ENCODE measurements at regions not wholly inside any gene's neighbourhood (a gene's known extent, or its start where the extent isn't known, plus 50 kb on each side); places are given as distances from the start of the nearest gene placed in this dataset.

DNA sequence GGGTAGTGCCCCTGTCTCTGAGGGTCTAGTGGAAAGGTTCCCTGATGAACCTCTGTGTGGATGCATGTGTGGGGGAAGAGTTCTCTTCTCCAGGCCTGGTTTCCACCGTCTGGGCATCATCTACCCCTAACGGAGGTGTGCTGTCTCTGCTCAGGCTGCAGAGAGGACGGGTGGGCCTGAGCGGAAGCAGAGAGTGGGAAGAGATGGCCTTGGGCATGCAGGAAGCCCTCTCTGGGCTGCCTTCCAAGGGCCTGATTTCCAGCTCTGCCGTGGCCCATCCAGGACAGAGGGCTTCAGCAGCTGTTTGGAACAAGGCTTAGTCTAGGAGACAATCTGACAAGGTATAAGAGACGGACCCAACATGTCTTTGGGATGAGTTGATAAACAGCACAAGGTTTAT, 220.1 kb upstream of the DTNBP1 start:
- H3K9ac ChIP-seq (ENCODE audit: low read length) = no peak overlapping the region
- H3K23ac ChIP-seq (ENCODE audit: low read length in 2 of 2) = no peak overlapping the region
- H3K4me1 ChIP-seq (ENCODE audit: control insufficient read depth, insufficient read depth, low read depth, low read length) = no peaks in the 10 kb centered on the region
- peak overlapping the region; percentile 35 to 52 for H3K4ac ChIP-seq (ENCODE audit: low read depth in 1 of 2, low read length in 2 of 2)
- H3K27me3 ChIP-seq (ENCODE audit: control insufficient read depth in 1 of 2, insufficient read depth in 1 of 2, low read length in 2 of 2) = no peaks in the 10 kb centered on the region
- peak overlapping the region; percentile 93 for H4K8ac ChIP-seq (ENCODE audit: low read length)
- H2BK5ac ChIP-seq (ENCODE audit: low read depth, low read length, poor library complexity, severe bottlenecking) = no peak overlapping the region
- no peaks in the 10 kb centered on the region for H3K9me3 ChIP-seq (ENCODE audit: control insufficient read depth, low read length)
- no peaks in the 10 kb centered on the region for H3K36me3 ChIP-seq (ENCODE audit: control insufficient read depth in 1 of 2, insufficient read depth in 2 of 2, low read depth in 1 of 2, low read length in 2 of 2)
- no peak overlapping the region for H2AFZ ChIP-seq (ENCODE audit: low read depth, low read length)
- H2BK120ac ChIP-seq (ENCODE audit: low read depth, low read length) = no peak overlapping the region
- H2BK12ac ChIP-seq (ENCODE audit: low read length in 2 of 2) = peak overlapping the region; percentile 91 to 99
- no peaks in the 10 kb centered on the region for H3K79me1 ChIP-seq (replicated peaks; ENCODE audit: low read length, poor library complexity, severe bottlenecking)
- peak overlapping the region; percentile 39 for H2BK15ac ChIP-seq (ENCODE audit: low read depth, poor library complexity, severe bottlenecking)
- DNase-seq = no peak
- H3K27ac ChIP-seq (ENCODE audit: low read length, poor library complexity, severe bottlenecking) = no peak overlapping the region
- H3K14ac ChIP-seq (ENCODE audit: low read length in 2 of 2) = no peak overlapping the region
- H3K4me2 ChIP-seq (ENCODE audit: low read length, poor library complexity, severe bottlenecking) = no peak overlapping the region
- H3K18ac ChIP-seq (ENCODE audit: low read depth in 1 of 2, low read length in 2 of 2) = peak overlapping the region; percentile 67 to 77
- no peak overlapping the region for H3K4me3 ChIP-seq (ENCODE audit: insufficient read depth in 1 of 2, low read depth in 1 of 2, low read length in 2 of 2)
- H4K91ac ChIP-seq (ENCODE audit: low read length) = peak overlapping the region; percentile 57
- H2AK5ac ChIP-seq (ENCODE audit: low read length, severe bottlenecking) = no peak overlapping the region
- 95% methylated on average over 4 of the region's 6 CpGs for WGBS

DNA sequence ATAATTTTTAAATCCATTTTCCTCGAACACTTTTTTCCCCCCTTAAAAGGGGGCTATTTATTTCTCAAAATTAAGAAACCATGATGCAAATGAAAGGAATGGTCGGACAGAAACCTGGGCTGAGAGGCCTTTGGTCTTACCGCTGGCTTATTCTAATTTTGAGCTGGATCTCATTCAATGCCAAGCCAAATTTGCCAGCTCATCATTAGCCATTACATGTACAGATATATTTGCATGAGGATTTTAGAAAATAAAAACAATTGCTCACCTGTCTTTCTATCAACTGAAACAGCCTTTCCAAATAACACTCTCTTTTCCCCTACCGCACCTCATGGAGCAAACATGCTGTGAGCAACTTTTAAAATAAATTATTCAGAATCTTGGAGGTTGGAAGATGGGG, 219.5 kb upstream of the DTNBP1 start:
- Histone ChIP-seq H3K36me3 (ENCODE audit: control insufficient read depth in 1 of 2, insufficient read depth in 2 of 2, low read depth in 1 of 2, low read length in 2 of 2) (no peaks in the 10 kb centered on the region), H3K79me1 (replicated peaks; ENCODE audit: low read length, poor library complexity, severe bottlenecking) (no peaks in the 10 kb centered on the region), H3K14ac (ENCODE audit: low read length in 2 of 2) (no peak overlapping the region), H4K91ac (ENCODE audit: low read length) (no peak overlapping the region), H3K9ac (ENCODE audit: low read length) (no peak overlapping the region), H3K18ac (ENCODE audit: low read depth in 1 of 2, low read length in 2 of 2) (no peak overlapping the region), H2BK120ac (ENCODE audit: low read depth, low read length) (no peak overlapping the region), H2AK5ac (ENCODE audit: low read length, severe bottlenecking) (no peak overlapping the region), H3K4me3 (ENCODE audit: insufficient read depth in 1 of 2, low read depth in 1 of 2, low read length in 2 of 2) (no peak overlapping the region), H2BK15ac (ENCODE audit: low read depth, poor library complexity, severe bottlenecking) (no peak overlapping the region), H2BK5ac (ENCODE audit: low read depth, low read length, poor library complexity, severe bottlenecking) (no peak overlapping the region), H4K8ac (ENCODE audit: low read length) (no peak overlapping the region), H3K4me2 (ENCODE audit: low read length, poor library complexity, severe bottlenecking) (no peak overlapping the region), H3K4ac (ENCODE audit: low read depth in 1 of 2, low read length in 2 of 2) (no peak overlapping the region), H3K27ac (ENCODE audit: low read length, poor library complexity, severe bottlenecking) (no peak overlapping the region), H3K27me3 (ENCODE audit: control insufficient read depth in 1 of 2, insufficient read depth in 1 of 2, low read length in 2 of 2) (no peaks in the 10 kb centered on the region), H3K4me1 (ENCODE audit: control insufficient read depth, insufficient read depth, low read depth, low read length) (no peaks in the 10 kb centered on the region), H2BK12ac (ENCODE audit: low read length in 2 of 2) (no peak overlapping the region), H3K23ac (ENCODE audit: low read length in 2 of 2) (no peak overlapping the region), H2AFZ (ENCODE audit: low read depth, low read length) (no peak overlapping the region), H3K9me3 (ENCODE audit: control insufficient read depth, low read length) (no peaks in the 10 kb centered on the region)
- no peak for DNase-seq
- WGBS = 100% methylated on average over 3 of the region's 4 CpGs

DNA sequence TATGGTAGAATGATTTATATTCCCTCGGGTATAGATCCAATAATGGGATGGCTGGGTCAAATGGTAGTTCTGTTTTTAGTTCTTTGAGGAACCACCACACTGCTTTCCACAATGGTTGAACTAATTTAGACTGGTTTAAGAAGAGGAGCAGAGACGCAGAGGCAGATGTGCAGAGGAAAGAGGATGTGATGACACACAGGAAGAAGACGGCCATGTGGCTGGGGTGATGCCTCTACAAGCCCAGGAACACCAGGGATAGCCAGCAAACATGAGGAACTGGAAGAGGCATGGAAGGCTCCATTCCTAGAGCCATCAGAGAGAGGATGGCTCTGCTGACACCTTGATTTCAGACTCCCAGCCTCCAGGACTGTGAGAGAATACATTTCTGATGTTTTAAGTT, 218.3 kb upstream of the DTNBP1 start:
- Histone ChIP-seq H2BK120ac (ENCODE audit: low read depth, low read length) (no peak overlapping the region), H3K9me3 (ENCODE audit: control insufficient read depth, low read length) (no peaks in the 10 kb centered on the region), H4K91ac (ENCODE audit: low read length) (peak overlapping the region; percentile 93), H2BK5ac (ENCODE audit: low read depth, low read length, poor library complexity, severe bottlenecking) (no peak overlapping the region), H3K4me1 (ENCODE audit: control insufficient read depth, insufficient read depth, low read depth, low read length) (no peaks in the 10 kb centered on the region), H2AFZ (ENCODE audit: low read depth, low read length) (no peak overlapping the region), H3K4ac (ENCODE audit: low read depth in 1 of 2, low read length in 2 of 2) (peak overlapping the region; percentile 1 to 57), H3K27me3 (ENCODE audit: control insufficient read depth in 1 of 2, insufficient read depth in 1 of 2, low read length in 2 of 2) (no peaks in the 10 kb centered on the region), H2AK5ac (ENCODE audit: low read length, severe bottlenecking) (no peak overlapping the region), H4K8ac (ENCODE audit: low read length) (peak overlapping the region; percentile 75), H3K36me3 (ENCODE audit: control insufficient read depth in 1 of 2, insufficient read depth in 2 of 2, low read depth in 1 of 2, low read length in 2 of 2) (no peaks in the 10 kb centered on the region), H3K4me2 (ENCODE audit: low read length, poor library complexity, severe bottlenecking) (no peak overlapping the region), H3K79me1 (replicated peaks; ENCODE audit: low read length, poor library complexity, severe bottlenecking) (no peaks in the 10 kb centered on the region), H3K27ac (ENCODE audit: low read length, poor library complexity, severe bottlenecking) (no peak overlapping the region), H3K9ac (ENCODE audit: low read length) (no peak overlapping the region), H2BK15ac (ENCODE audit: low read depth, poor library complexity, severe bottlenecking) (peak overlapping the region; percentile 67), H3K4me3 (ENCODE audit: insufficient read depth in 1 of 2, low read depth in 1 of 2, low read length in 2 of 2) (no peak overlapping the region), H3K23ac (ENCODE audit: low read length in 2 of 2) (no peak overlapping the region), H3K14ac (ENCODE audit: low read length in 2 of 2) (no peak overlapping the region), H2BK12ac (ENCODE audit: low read length in 2 of 2) (peak overlapping the region; percentile 84 to 96), H3K18ac (ENCODE audit: low read depth in 1 of 2, low read length in 2 of 2) (peak overlapping the region; percentile 91 to 92)
- no peak for DNase-seq
- WGBS = 66% methylated on average over 3 of the region's 3 CpGs

DNA sequence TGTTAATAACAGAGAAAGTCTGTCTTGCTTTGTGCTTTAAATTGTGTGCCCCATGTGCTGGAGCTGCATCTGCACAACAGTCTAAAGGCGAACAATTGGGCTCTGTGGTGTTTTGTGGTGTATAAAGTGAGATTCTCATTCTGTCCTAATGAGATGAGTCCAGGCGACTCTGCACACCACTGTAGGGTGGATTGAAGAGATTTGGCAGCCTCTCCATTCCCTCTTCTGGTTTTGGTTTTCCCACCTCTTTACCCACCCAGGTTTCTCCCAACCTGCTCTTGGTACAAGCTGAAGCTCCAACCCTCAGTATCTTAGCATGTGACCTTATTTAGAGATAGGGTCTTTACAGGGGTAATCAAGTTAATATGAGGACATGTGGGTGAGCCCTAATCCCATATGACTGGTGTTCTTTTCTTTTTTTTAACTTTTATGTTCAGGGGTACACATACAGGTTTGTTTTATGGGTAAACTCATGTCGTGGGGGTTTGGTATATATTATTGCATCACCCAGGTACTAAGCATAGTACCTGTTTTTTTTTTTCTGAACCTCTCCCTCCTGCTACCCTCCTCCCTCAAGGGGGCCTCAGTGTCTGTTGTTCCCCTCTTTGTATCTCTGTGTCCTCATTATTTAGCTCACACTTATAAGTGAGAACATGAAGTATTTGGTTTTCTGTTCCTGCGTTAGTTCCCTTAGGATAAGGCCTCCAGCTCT, 217.6 kb upstream of the DTNBP1 start:
- Histone ChIP-seq H3K4me3 (ENCODE audit: insufficient read depth in 1 of 2, low read depth in 1 of 2, low read length in 2 of 2) (no peak overlapping the region), H4K91ac (ENCODE audit: low read length) (peak overlapping the region; percentile 1), H3K27me3 (ENCODE audit: control insufficient read depth in 1 of 2, insufficient read depth in 1 of 2, low read length in 2 of 2) (no peaks in the 10 kb centered on the region), H4K8ac (ENCODE audit: low read length) (peak overlapping the region; percentile 5), H3K14ac (ENCODE audit: low read length in 2 of 2) (no peak overlapping the region), H3K23ac (ENCODE audit: low read length in 2 of 2) (no peak overlapping the region), H3K4ac (ENCODE audit: low read depth in 1 of 2, low read length in 2 of 2) (peak overlapping the region in 1 of 2 experiments; percentile 63), H3K4me2 (ENCODE audit: low read length, poor library complexity, severe bottlenecking) (no peak overlapping the region), H2BK120ac (ENCODE audit: low read depth, low read length) (peak overlapping the region; percentile 77), H3K4me1 (ENCODE audit: control insufficient read depth, insufficient read depth, low read depth, low read length) (no peaks in the 10 kb centered on the region), H3K36me3 (ENCODE audit: control insufficient read depth in 1 of 2, insufficient read depth in 2 of 2, low read depth in 1 of 2, low read length in 2 of 2) (no peaks in the 10 kb centered on the region), H3K18ac (ENCODE audit: low read depth in 1 of 2, low read length in 2 of 2) (peak overlapping the region; percentile 34 to 90), H3K9ac (ENCODE audit: low read length) (peak overlapping the region; percentile 60), H2BK15ac (ENCODE audit: low read depth, poor library complexity, severe bottlenecking) (no peak overlapping the region), H3K79me1 (replicated peaks; ENCODE audit: low read length, poor library complexity, severe bottlenecking) (no peaks in the 10 kb centered on the region), H2AFZ (ENCODE audit: low read depth, low read length) (no peak overlapping the region), H2AK5ac (ENCODE audit: low read length, severe bottlenecking) (no peak overlapping the region), H3K9me3 (ENCODE audit: control insufficient read depth, low read length) (no peaks in the 10 kb centered on the region), H2BK5ac (ENCODE audit: low read depth, low read length, poor library complexity, severe bottlenecking) (no peak overlapping the region), H3K27ac (ENCODE audit: low read length, poor library complexity, severe bottlenecking) (no peak overlapping the region), H2BK12ac (ENCODE audit: low read length in 2 of 2) (peak overlapping the region; percentile 60 to 68)
- WGBS = 95% methylated on average over 2 of the region's 4 CpGs
- DNase-seq = no peak
